OCI-LY7 (cell line): ENCODE measurements at regions not wholly inside any gene's neighbourhood (a gene's known extent, or its start where the extent isn't known, plus 50 kb on each side); places are given as distances from the start of the nearest gene placed in this dataset.

Source experiments
- BruUV-seq: library from RNA; stranded (reverse); fragments of 400-500 nt; replicated peaks from 2 replicates; lab custom pipeline; 2021; lab: Mats Ljungman, UMichigan
- CTCF ChIA-PET: fragments of 300-600 bp; sonication (Branson Sonifier 250); formaldehyde crosslinking; loops from one replicate; lab custom pipeline; 2022; ENCODE audit warnings: antibody characterized with exemption; ENCODE audit not compliant: unreplicated experiment; lab: Charles Lee
- POLR2A ChIA-PET: fragments of 300-600 bp; sonication (Branson Sonifier 250); formaldehyde crosslinking; loops from one replicate; lab custom pipeline; 2022; ENCODE audit warnings: antibody characterized with exemption; lab: Charles Lee
- DNase-seq: peaks from one replicate; pipeline ENCODE4 v3.0.0-alpha.2; 2015; ENCODE audit warnings: low spot score
- H2AFZ ChIP-seq: fragments of 200-600 bp; sonication (generic), shearing (Covaris generic); 2 replicates; pipeline ENCODE4 v1.6.1; 2014; ENCODE audit warnings: mild to moderate bottlenecking, antibody characterized with exemption, low read length, moderate library complexity
- H3K27ac ChIP-seq: fragments of 200-600 bp; sonication (generic); 2 replicates; pipeline ENCODE4 v1.5.1; 2014; ENCODE audit warnings: mixed run types, low read depth, mild to moderate bottlenecking, moderate library complexity, low read length, inconsistent platforms; ENCODE audit not compliant: poor library complexity, severe bottlenecking
- H3K36me3 ChIP-seq: fragments of 200-600 bp; sonication (generic); 2 replicates; pipeline ENCODE4 v1.6.1; 2014; ENCODE audit warnings: mild to moderate bottlenecking, antibody characterized with exemption, low read length, moderate library complexity, mixed read lengths; ENCODE audit not compliant: insufficient read depth
- H3K4me1 ChIP-seq: fragments of 200-600 bp; sonication (generic); 2 replicates; pipeline ENCODE4 v1.5.1; 2014; ENCODE audit warnings: mild to moderate bottlenecking, low read length; ENCODE audit not compliant: insufficient read depth, poor library complexity, severe bottlenecking
- H3K4me2 ChIP-seq: fragments of 200-600 bp; sonication (generic); 2 replicates; pipeline ENCODE4 v1.6.1; 2014; ENCODE audit warnings: mild to moderate bottlenecking, low read length
- H3K4me3 ChIP-seq: fragments of 200-600 bp; sonication (generic); 2 replicates; pipeline ENCODE4 v1.5.1; 2014; ENCODE audit warnings: mild to moderate bottlenecking, low read depth, low read length; ENCODE audit not compliant: poor library complexity, severe bottlenecking
- H3K79me2 ChIP-seq: fragments of 200-600 bp; sonication (generic); 2 replicates; pipeline ENCODE4 v1.6.1; 2016; ENCODE audit warnings: low read depth, mild to moderate bottlenecking, low read length, moderate library complexity, mixed read lengths; ENCODE audit not compliant: insufficient read depth
- H3K9me2 ChIP-seq: fragments of 200-600 bp; sonication (generic); 2 replicates; pipeline ENCODE4 v1.6.1; 2016; ENCODE audit warnings: mild to moderate bottlenecking, low read length, mixed read lengths; ENCODE audit not compliant: insufficient read depth
- H3K9me3 ChIP-seq: fragments of 200-600 bp; sonication (generic); 2 replicates; pipeline ENCODE4 v1.6.1; 2014; ENCODE audit warnings: mild to moderate bottlenecking, mixed run types, low read length, mixed read lengths
- H4K20me1 ChIP-seq: fragments of 200-600 bp; sonication (generic); 2 replicates; pipeline ENCODE4 v1.6.1; 2014; ENCODE audit warnings: mild to moderate bottlenecking, antibody characterized with exemption, low read length, moderate library complexity, mixed read lengths; ENCODE audit not compliant: insufficient read depth
- CTCF ChIP-seq: fragments of 200-600 bp; sonication (generic); conservative IDR thresholded peaks from 2 replicates; pipeline ENCODE4 v1.5.1; 2014; ENCODE audit warnings: mild to moderate bottlenecking, antibody characterized with exemption, low read length, moderate library complexity, mixed read lengths
- EZH2phosphoT487 ChIP-seq: fragments of 200-600 bp; sonication (generic); IDR thresholded peaks from 2 replicates; pipeline ENCODE4 v1.6.1; 2018; ENCODE audit warnings: low read depth, borderline replicate concordance, mild to moderate bottlenecking, mixed run types, antibody characterized with exemption, low read length, moderate library complexity, mixed read lengths
- intact Hi-C: fragments of 100-400 bp; cut with micrococcal nuclease; formaldehyde crosslinking; loops from one replicate; pipeline ENCODE4 v1.10.0; 2022; ENCODE audit not compliant: unreplicated experiment

- Histone ChIP-seq H3K79me2 (no peaks in the 10 kb centered on the region), H3K27ac (no peak overlapping the region), H3K36me3 (no peaks in the 10 kb centered on the region), H3K9me2 (no peaks in the 10 kb centered on the region), H3K4me3 (no peak overlapping the region), H2AFZ (no peak overlapping the region), H3K4me1 (no peaks in the 10 kb centered on the region), H3K9me3 (no peaks in the 10 kb centered on the region), H3K4me2 (no peak overlapping the region), H4K20me1 (no peaks in the 10 kb centered on the region)
- POLR2A ChIA-PET: no interaction called here
- intact Hi-C loops: no loop called here
- DNase-seq: no peak
- CTCF ChIA-PET: no interaction called here
- TF ChIP-seq CTCF (no peak), EZH2phosphoT487 (no peak)
- BruUV-seq: no TSS peak
Observed at GRCh38 chr9:82418334-82418733, 429.8 kb downstream of the SPATA31D1 start.

GRCh38 chr9:82419696-82420486 lies 431.3 kb downstream of the SPATA31D1 start:
- Histone ChIP-seq H3K4me2 (no peak overlapping the region), H3K4me3 (no peak overlapping the region), H3K27ac (no peak overlapping the region), H4K20me1 (no peaks in the 10 kb centered on the region), H2AFZ (no peak overlapping the region), H3K79me2 (no peaks in the 10 kb centered on the region), H3K9me2 (no peaks in the 10 kb centered on the region), H3K4me1 (no peaks in the 10 kb centered on the region), H3K9me3 (no peaks in the 10 kb centered on the region), H3K36me3 (no peaks in the 10 kb centered on the region)
- POLR2A ChIA-PET: no interaction called here
- no TSS peak for BruUV-seq
- CTCF ChIA-PET: no interaction called here
- intact Hi-C loops: no loop called here
- TF ChIP-seq EZH2phosphoT487 (no peak), CTCF (no peak)
- no peak for DNase-seq

- BruUV-seq: no TSS peak
- no peaks in the 10 kb centered on the region for H3K9me2 ChIP-seq
- H3K9me3 ChIP-seq: no peaks in the 10 kb centered on the region
- ChIA-PET CTCF (no interaction called here), POLR2A (interaction anchor here (0.7 kb wide), 1 partner anchor 1792 kb away, joined by 3 read pairs; no protein-coding TSS in a partner anchor)
- DNase-seq: no peak
- H3K79me2 ChIP-seq: no peaks in the 10 kb centered on the region
- H3K4me2 ChIP-seq: no peak overlapping the region
- no peak overlapping the region for H3K27ac ChIP-seq
- intact Hi-C loops: no loop called here
- H3K36me3 ChIP-seq: no peaks in the 10 kb centered on the region
- H3K4me3 ChIP-seq: no peak overlapping the region
- no peak overlapping the region for H2AFZ ChIP-seq
- TF ChIP-seq CTCF (no peak), EZH2phosphoT487 (no peak)
- no peaks in the 10 kb centered on the region for H3K4me1 ChIP-seq
- no peaks in the 10 kb centered on the region for H4K20me1 ChIP-seq
Observed at GRCh38 chr9:82421498-82421897, 432.9 kb downstream of the SPATA31D1 start.
